ENCODE measurements at regions not wholly inside any gene's neighbourhood (a gene's known extent, or its start where the extent isn't known, plus 50 kb on each side); places are given as distances from the start of the nearest gene placed in this dataset.

- H3K4me3 Mint-ChIP-seq: no peak overlapping the region
- H3K27ac Mint-ChIP-seq: no peak overlapping the region
- no peaks in the 10 kb centered on the region for H3K9me3 ChIP-seq (ENCODE audit: control insufficient read depth, low read length, poor library complexity, severe bottlenecking)
- DNase-seq (no peak), ATAC-seq (no peak)
- H3K36me3 Mint-ChIP-seq (ENCODE audit: low read depth): no peaks in the 10 kb centered on the region
- no peaks in the 10 kb centered on the region for H3K27me3 Mint-ChIP-seq
- H3K4me1 Mint-ChIP-seq: no peaks in the 10 kb centered on the region
Measured at GRCh38 chr14:48390346-48390745, 714.9 kb upstream of the MDGA2 start.

DNA sequence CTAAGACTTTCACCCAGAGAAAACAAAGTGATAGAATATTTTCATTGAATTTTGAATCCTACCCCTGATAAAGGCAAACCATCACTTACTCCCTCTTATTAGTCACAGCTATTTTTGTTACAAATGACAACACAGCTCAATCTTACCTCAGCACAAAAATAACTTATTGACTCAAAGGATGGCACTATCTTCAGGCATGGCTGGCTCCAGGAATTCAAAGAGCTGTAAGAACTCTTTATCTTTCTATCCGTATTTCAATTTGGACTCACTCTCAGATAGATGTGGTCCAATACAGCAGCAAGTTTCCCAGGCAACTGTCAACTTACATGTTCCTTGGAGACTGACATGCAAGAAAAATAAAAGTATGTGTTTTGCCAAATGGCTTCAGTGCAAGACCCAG is 709.4 kb upstream of the MDGA2 start:
- H3K36me3 Mint-ChIP-seq (ENCODE audit: low read depth): no peaks in the 10 kb centered on the region
- no peaks in the 10 kb centered on the region for H3K4me1 Mint-ChIP-seq
- no peak overlapping the region for H3K27ac Mint-ChIP-seq
- no peaks in the 10 kb centered on the region for H3K27me3 Mint-ChIP-seq
- ATAC-seq: no peak
- no peaks in the 10 kb centered on the region for H3K9me3 ChIP-seq (ENCODE audit: control insufficient read depth, low read length, poor library complexity, severe bottlenecking)
- H3K4me3 Mint-ChIP-seq: no peak overlapping the region
- DNase-seq: no peak

- no peak for ATAC-seq
- H3K27ac Mint-ChIP-seq: no peak overlapping the region
- H3K4me1 Mint-ChIP-seq: no peaks in the 10 kb centered on the region
- no peak overlapping the region for H3K4me3 Mint-ChIP-seq
- H3K9me3 ChIP-seq (ENCODE audit: control insufficient read depth, low read length, poor library complexity, severe bottlenecking): no peaks in the 10 kb centered on the region
- DNase-seq: no peak
- H3K27me3 Mint-ChIP-seq: no peaks in the 10 kb centered on the region
- H3K36me3 Mint-ChIP-seq (ENCODE audit: low read depth): no peaks in the 10 kb centered on the region
Measured at GRCh38 chr14:48382961-48383360, 707.6 kb upstream of the MDGA2 start.

DNA sequence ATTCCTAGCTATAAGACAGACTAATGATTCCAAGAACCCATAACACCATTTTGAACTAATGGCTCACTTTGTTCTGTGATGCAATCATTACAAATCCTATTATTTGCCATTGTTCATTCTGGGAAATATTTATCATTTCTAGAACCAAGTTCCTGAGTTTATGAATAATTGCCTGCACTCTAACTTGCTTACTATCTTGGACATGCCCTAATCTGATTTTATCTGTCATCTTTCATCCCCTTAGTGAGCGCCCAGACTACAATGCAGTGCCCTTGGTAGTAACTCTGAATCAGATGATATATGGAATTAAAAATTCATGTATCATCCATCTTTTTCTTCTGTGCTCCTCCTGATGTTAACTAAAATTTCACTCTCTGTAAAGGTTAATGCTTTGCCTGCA is 703.1 kb upstream of the MDGA2 start:
- H3K9me3 ChIP-seq (ENCODE audit: control insufficient read depth, low read length, poor library complexity, severe bottlenecking): no peaks in the 10 kb centered on the region
- DNase-seq (no peak), ATAC-seq (no peak)
- no peak overlapping the region for H3K27ac Mint-ChIP-seq
- no peaks in the 10 kb centered on the region for H3K36me3 Mint-ChIP-seq (ENCODE audit: low read depth)
- no peaks in the 10 kb centered on the region for H3K27me3 Mint-ChIP-seq
- H3K4me3 Mint-ChIP-seq: no peak overlapping the region
- H3K4me1 Mint-ChIP-seq: no peaks in the 10 kb centered on the region

DNA sequence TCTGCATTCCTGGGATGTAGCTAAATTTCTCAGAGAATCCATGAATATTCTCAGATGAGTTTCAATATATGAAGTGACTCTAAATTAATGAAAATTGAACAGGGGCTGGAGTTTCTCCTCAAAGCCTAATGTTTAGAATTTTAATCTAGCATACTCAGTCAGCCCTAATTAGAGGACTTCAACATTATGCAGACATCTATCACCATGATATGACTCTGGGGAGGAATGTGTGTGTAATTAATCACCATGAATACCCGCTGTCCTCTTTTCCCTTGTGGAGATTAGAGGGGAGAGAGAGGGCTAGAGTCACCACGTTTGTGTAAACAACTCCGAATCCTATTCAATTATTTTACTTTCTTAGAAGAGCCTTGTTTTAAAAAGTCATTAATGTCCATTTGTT is 698.6 kb upstream of the MDGA2 start:
- Mint-ChIP-seq H3K4me1 (no peaks in the 10 kb centered on the region), H3K27ac (no peak overlapping the region)
- no peak for ATAC-seq

GRCh38 chr14:48350971-48351370 is 675.6 kb upstream of the MDGA2 start:
- H3K9me3 ChIP-seq (ENCODE audit: control insufficient read depth, low read length, poor library complexity, severe bottlenecking): no peaks in the 10 kb centered on the region
- H3K27me3 Mint-ChIP-seq: no peaks in the 10 kb centered on the region
- H3K4me1 Mint-ChIP-seq: no peaks in the 10 kb centered on the region
- ATAC-seq (no peak), DNase-seq (no peak)
- H3K27ac Mint-ChIP-seq: no peak overlapping the region
- no peak overlapping the region for H3K4me3 Mint-ChIP-seq
- H3K36me3 Mint-ChIP-seq (ENCODE audit: low read depth): no peaks in the 10 kb centered on the region

More for the DNA sequence above, 698.6 kb upstream of the MDGA2 start:
- DNase-seq: no peak
- Mint-ChIP-seq H3K27me3 (no peaks in the 10 kb centered on the region), H3K36me3 (ENCODE audit: low read depth) (no peaks in the 10 kb centered on the region), H3K4me3 (no peak overlapping the region)
- H3K9me3 ChIP-seq (ENCODE audit: control insufficient read depth, low read length, poor library complexity, severe bottlenecking): no peaks in the 10 kb centered on the region

DNA sequence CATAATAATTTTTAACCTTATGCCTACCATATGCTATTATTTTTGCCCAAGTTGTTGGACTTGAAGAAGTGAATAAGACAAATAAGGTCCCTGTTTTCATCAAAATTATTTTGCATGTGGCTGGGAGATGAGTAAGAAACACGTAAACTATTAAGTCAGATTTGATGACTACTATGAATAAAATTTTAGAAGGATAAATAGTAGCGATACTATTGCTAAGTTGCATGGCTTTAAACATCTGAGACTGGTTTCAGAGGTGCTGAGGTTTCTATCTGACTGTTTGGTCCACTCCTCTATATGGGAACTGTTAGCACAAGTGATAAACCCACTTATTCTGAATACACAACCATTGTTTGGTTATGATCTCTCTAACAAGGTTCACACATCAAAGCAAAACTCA is 674.3 kb upstream of the MDGA2 start:
- H3K9me3 ChIP-seq (ENCODE audit: control insufficient read depth, low read length, poor library complexity, severe bottlenecking): peaks cover 3% of the 10 kb centered on the region
- Mint-ChIP-seq H3K36me3 (ENCODE audit: low read depth) (no peaks in the 10 kb centered on the region), H3K27ac (no peak overlapping the region), H3K4me3 (no peak overlapping the region), H3K27me3 (no peaks in the 10 kb centered on the region), H3K4me1 (no peaks in the 10 kb centered on the region)
- ATAC-seq (no peak), DNase-seq (no peak)

- Mint-ChIP-seq H3K36me3 (ENCODE audit: low read depth) (no peaks in the 10 kb centered on the region), H3K4me1 (no peaks in the 10 kb centered on the region), H3K27me3 (no peaks in the 10 kb centered on the region), H3K27ac (no peak overlapping the region), H3K4me3 (no peak overlapping the region)
- ATAC-seq: no peak
- peaks cover 3% of the 10 kb centered on the region for H3K9me3 ChIP-seq (ENCODE audit: control insufficient read depth, low read length, poor library complexity, severe bottlenecking)
- DNase-seq: no peak
Measured at GRCh38 chr14:48341069-48341468, 665.7 kb upstream of the MDGA2 start.

DNA sequence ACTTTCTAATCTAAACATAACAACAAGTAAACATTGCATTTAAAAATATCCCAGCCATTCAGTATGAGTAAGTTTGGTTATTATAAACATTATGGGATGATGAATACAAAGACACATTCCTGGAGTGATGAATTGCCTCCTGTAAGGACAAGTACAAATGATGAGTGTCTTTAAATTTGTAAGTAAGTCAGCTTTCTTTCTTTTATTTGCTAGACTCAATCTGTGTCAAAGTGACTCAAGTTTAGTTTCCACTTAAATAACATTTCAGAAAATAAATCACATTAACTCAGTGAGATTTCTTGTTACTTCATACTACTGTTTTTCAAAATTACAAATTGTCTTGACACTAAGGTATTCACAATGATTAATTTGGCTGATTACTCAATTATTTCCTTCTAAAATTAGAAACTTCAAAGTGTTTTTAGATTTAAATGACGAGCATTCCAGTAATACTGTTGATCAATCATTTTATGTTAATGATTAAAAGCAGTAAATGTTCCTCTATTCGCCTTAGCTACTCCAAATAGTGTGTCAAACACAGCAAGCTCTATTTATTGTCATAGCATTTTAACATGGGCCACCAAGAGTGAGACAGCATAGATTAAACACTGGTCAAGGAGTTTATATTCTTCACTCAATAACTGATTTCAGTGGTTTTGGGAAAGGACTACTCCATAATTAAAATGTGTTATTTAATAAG is 658.0 kb upstream of the MDGA2 start:
- ATAC-seq (no peak), DNase-seq (no peak)
- Mint-ChIP-seq H3K4me1 (no peaks in the 10 kb centered on the region), H3K4me3 (no peak overlapping the region), H3K36me3 (ENCODE audit: low read depth) (no peaks in the 10 kb centered on the region), H3K27me3 (no peaks in the 10 kb centered on the region), H3K27ac (no peak overlapping the region)
- no peaks in the 10 kb centered on the region for H3K9me3 ChIP-seq (ENCODE audit: control insufficient read depth, low read length, poor library complexity, severe bottlenecking)

- H3K4me3 Mint-ChIP-seq: no peak overlapping the region
- no peaks in the 10 kb centered on the region for H3K4me1 Mint-ChIP-seq
- H3K27me3 Mint-ChIP-seq: no peaks in the 10 kb centered on the region
- DNase-seq (no peak), ATAC-seq (no peak)
- H3K36me3 Mint-ChIP-seq (ENCODE audit: low read depth): no peaks in the 10 kb centered on the region
- H3K9me3 ChIP-seq (ENCODE audit: control insufficient read depth, low read length, poor library complexity, severe bottlenecking): no peaks in the 10 kb centered on the region
- no peak overlapping the region for H3K27ac Mint-ChIP-seq
Measured at GRCh38 chr14:48331421-48331820, 656.0 kb upstream of the MDGA2 start.

- DNase-seq (no peak), ATAC-seq (no peak)
- no peaks in the 10 kb centered on the region for H3K9me3 ChIP-seq (ENCODE audit: control insufficient read depth, low read length, poor library complexity, severe bottlenecking)
- H3K27ac Mint-ChIP-seq: no peak overlapping the region
- H3K27me3 Mint-ChIP-seq: no peaks in the 10 kb centered on the region
- no peaks in the 10 kb centered on the region for H3K36me3 Mint-ChIP-seq (ENCODE audit: low read depth)
- H3K4me1 Mint-ChIP-seq: no peaks in the 10 kb centered on the region
- H3K4me3 Mint-ChIP-seq: no peak overlapping the region
Measured at GRCh38 chr14:48325486-48325885, 650.1 kb upstream of the MDGA2 start.

DNA sequence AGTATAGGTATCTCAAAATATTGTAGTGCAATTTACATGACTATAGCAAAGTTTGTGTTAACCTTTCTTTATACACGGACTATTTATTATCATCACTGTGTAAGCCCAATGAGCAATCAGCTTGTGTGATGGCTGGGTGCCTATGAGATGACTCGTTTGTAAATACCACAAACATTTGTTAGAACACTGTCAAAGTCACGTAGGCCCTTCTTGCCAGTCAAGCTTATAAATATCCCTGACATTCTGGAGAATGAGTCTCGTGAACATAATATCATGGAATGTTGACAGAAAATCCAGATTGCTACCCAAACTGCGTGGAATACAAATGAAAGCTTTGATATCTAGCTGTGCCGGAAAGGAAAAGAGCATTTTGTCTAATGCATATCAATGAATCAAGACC is 648.3 kb upstream of the MDGA2 start:
- DNase-seq (no peak), ATAC-seq (no peak)
- no peaks in the 10 kb centered on the region for H3K9me3 ChIP-seq (ENCODE audit: control insufficient read depth, low read length, poor library complexity, severe bottlenecking)
- no peaks in the 10 kb centered on the region for H3K27me3 Mint-ChIP-seq
- no peaks in the 10 kb centered on the region for H3K36me3 Mint-ChIP-seq (ENCODE audit: low read depth)
- H3K27ac Mint-ChIP-seq: no peak overlapping the region
- no peaks in the 10 kb centered on the region for H3K4me1 Mint-ChIP-seq
- H3K4me3 Mint-ChIP-seq: no peak overlapping the region

GRCh38 chr14:48319823-48320222 is 644.4 kb upstream of the MDGA2 start:
- no peaks in the 10 kb centered on the region for H3K4me1 Mint-ChIP-seq
- no peak for ATAC-seq

GRCh38 chr14:48304729-48305128 is 629.3 kb upstream of the MDGA2 start:
- no peak overlapping the region for H3K27ac Mint-ChIP-seq

More at GRCh38 chr14:48319823-48320222, 644.4 kb upstream of the MDGA2 start:
- Mint-ChIP-seq H3K4me3 (no peak overlapping the region), H3K27ac (no peak overlapping the region), H3K36me3 (ENCODE audit: low read depth) (no peaks in the 10 kb centered on the region), H3K27me3 (no peaks in the 10 kb centered on the region)
- H3K9me3 ChIP-seq (ENCODE audit: control insufficient read depth, low read length, poor library complexity, severe bottlenecking): no peaks in the 10 kb centered on the region
- DNase-seq: no peak

More at GRCh38 chr14:48304729-48305128, 629.3 kb upstream of the MDGA2 start:
- no peaks in the 10 kb centered on the region for H3K9me3 ChIP-seq (ENCODE audit: control insufficient read depth, low read length, poor library complexity, severe bottlenecking)
- ATAC-seq (no peak), DNase-seq (no peak)
- H3K4me3 Mint-ChIP-seq: no peak overlapping the region
- no peaks in the 10 kb centered on the region for H3K27me3 Mint-ChIP-seq
- H3K4me1 Mint-ChIP-seq: no peaks in the 10 kb centered on the region
- H3K36me3 Mint-ChIP-seq (ENCODE audit: low read depth): no peaks in the 10 kb centered on the region

Measured in T-helper 17 cell (primary cell).